ENCODE measurements at regions not wholly inside any gene's neighbourhood (a gene's known extent, or its start where the extent isn't known, plus 50 kb on each side); places are given as distances from the start of the nearest gene placed in this dataset.
"Not testable (repeated sequence)": the region's sequence is repeated elsewhere in the genome, so short reads cannot be mapped to it uniquely, and the experiment has no call there.

DNA sequence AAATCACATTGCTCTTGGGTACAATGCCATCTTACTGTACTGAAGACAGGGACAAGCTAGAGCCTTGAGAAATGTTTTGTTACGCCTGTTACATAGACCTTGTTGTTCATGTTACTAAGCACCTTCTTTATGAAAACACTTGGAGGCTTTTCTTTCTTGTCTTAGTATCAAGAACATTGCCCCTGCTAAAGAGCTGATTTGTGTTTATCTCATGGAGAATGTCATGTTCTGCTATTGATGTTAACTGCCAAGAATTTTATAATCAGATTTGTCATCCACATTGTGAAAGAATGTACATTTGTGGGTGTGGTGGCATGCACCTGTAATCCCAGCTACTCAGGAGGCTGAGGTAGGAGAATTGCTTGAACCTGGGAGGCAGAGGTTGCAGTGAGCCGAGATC, 431.3 kb upstream of the MDFIC2 start:
- no peak for DNase-seq (ENCODE audit: low read depth in 1 of 2, low spot score in 1 of 2)

DNA sequence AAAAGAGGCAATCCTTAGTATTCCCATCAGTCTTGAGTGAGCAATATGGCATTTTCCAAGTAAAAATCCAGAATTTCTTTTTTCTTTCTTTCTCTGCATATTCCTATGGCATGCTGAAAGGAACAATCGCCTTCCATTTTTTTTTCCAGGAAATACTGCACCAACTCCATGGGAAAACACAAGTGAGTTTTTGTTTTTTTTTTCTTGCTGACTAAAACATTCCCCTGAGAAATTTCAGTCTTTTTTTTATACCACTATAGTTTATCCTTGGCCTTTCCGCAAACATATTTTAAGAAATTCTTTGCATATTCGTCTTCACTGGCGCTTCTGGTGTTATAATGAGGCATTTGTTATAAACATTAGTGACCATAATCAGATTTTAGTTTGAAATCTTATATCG, 429.6 kb upstream of the MDFIC2 start:
- DNase-seq (ENCODE audit: low read depth in 1 of 2, low spot score in 1 of 2), result no peak

DNA sequence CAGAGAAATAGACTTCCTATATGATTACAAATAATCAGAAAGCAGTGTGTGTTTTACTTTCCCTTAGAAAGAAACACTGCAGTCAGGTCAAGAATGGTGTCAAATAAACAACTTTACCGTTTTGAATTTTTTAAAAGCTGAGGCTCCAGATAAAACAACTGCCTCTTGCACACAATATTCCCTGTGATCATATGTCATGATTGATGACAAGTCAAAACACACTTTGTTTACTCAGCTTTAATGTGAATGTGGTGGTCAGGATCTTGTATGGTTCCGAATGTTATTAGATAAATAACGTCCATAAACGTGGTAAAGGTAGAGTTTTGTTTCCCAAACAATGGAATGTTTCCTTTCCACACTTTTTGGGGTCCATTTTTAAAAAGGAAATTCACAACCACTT, 428.4 kb upstream of the MDFIC2 start:
- no peak for DNase-seq (ENCODE audit: low read depth in 1 of 2, low spot score in 1 of 2)

DNA sequence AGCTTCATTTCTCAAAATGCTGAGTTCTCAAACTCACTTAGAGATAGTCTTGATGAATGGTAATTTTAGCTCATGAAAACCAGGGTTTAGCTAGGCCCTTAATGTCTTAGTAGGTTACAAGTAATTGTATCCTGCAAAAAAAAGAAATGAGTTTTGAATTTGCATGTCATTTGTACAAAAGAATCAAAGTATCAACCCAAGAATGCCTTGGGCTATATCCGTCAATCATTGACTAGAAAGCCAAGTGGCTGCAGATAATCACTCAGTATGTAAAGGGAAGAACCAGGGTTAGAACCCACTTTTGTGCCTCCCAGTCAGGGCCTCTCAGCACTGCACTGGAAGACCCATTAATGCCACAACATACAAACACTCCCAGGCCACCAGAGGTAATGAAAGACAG, 427.6 kb upstream of the MDFIC2 start:
- no peak for DNase-seq (ENCODE audit: low read depth in 1 of 2, low spot score in 1 of 2)

DNA sequence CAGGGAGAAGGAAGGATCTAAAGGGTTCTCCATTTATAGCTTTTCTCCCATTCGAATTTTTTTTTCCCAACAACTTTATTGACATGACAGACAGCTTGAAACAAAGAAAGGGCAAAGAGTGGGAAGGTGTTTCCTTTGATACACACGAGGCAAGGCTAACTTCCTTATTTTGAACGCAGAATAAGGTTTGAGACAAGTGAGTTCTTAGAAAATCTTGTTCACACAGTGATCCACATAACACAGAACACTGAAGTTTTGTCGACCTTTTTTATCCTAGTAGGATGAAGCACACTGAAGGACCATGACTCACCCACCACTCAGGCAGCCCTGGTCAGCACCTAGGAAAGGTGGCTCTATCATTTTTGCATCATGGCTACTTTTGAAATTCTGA, 425.8 kb upstream of the MDFIC2 start:
- no peak for DNase-seq (ENCODE audit: low read depth in 1 of 2, low spot score in 1 of 2)

DNA sequence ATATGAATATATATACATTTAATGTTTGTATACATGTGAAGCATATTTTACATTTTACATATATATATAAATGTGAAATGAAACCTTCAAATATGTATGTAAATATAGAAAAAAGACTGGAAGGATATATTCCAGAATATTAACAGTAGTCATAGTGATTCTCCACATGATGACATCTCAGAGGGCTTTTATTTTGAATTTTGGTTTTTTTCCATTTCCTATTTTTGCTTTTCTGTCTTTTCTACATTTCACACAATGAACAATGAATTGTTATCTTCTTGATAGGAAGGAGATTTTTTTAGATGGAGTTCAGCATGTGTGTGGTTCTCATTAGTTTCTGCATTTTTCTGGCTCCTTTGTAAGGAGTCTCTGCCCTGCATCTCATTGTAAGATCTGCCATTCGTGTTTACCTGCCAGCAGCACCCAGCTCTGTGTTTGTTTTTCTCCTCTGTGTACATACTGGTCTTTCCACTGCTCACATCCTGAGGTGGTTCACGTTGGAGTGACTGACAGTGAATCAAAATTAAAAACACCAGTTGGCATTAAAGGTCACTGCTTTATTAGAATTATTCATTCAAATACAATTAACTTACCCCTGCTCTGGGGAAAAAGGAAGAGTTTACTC, 425.3 kb upstream of the MDFIC2 start:
- no peak for DNase-seq (ENCODE audit: low read depth in 1 of 2, low spot score in 1 of 2)

DNA sequence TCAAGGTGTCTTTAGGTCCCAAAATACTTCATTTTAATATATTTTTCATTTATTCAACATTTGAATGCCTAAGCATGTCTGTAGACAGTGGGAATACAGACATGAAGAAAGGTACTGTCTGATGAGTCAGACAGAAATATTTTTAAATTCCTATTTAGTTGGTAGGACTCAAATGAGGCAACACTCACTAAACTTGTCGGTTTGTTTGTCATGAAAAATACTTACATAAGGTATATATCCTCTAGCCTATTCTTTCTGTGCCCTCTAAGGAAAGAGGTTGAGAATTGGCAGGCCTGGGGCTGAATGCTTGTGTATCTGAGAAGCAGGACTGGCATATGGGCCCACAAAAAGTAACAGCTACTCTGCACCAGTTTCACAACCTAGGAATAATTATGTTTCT, 423.6 kb upstream of the MDFIC2 start:
- DNase-seq (ENCODE audit: low read depth in 1 of 2, low spot score in 1 of 2), result no peak

DNA sequence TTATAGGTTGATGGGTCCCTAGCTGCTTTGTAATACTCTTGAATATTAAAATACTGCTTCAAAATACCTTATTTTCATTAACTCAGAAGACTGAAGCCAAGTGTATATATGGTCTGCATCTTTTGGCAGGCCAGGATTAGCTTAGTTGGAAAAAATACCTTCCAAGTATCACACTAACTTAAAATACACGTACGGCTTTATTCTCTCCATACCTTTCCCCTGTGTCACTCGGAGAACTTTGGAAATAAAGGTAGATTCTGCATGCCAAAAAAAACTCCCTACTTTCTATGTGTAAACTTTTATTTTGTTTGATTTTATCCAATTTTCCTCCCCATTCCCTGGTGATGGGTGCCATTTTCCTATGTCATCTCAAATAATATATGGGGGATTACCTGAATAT, 422.3 kb upstream of the MDFIC2 start:
- DNase-seq (ENCODE audit: low read depth in 1 of 2, low spot score in 1 of 2), result no peak

DNA sequence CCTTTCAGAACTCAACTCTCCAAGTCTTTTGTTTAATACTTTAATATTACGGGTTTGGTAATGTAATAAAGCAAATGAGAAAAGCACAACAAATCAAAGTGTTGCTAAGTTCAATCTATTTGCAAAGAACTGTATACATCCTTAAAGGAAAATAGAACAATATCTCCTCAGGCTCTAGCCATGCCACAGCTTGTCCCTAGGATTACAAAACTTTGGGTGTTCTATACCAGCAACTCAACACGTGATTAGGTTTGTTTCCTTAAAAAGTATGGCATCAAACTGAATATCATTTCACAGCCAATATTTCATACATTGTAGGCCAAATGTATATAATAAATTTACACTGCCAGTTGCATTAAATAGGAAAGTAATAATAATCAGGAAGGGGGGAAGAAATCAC, 418.6 kb upstream of the MDFIC2 start:
- no peak for DNase-seq (ENCODE audit: low read depth in 1 of 2, low spot score in 1 of 2)

DNA sequence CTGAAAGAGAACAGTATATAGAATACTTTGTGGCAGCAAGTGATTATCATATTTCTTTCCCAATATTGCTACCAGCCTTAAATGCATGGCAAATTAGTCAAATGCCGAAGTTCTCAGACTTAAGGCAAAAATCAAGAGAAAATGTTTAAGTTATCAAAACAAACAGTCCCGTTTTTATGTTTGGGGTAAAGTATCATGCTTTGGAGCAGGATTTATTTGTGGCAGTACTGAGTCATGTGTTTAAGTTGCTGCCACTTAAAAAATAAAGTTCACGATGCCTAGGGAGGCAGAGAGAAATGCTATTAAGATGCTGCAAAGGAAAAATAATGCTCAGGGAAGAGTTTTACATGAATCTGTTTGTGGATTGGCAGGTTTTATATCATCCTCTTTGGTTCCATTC, 417.4 kb upstream of the MDFIC2 start:
- no peak for DNase-seq (ENCODE audit: low read depth in 1 of 2, low spot score in 1 of 2)

DNA sequence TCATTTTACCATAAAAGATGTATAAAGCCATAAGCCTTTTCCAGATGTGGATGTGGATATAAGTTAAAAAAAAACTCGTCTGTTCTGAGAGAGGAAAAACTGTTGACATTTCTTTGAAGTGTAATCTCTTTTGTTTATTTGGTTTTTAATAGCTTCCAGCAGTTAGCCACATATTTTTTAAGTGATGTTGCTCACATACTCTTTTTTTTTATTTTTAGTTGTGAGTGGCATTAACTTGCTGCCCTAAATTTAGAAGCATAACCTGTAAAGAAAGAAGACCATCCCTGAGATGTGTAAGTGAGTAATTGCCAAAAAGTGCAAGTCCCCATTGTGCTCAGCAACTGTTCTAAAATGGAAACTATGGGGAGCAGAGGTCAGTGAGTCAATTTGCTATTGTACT, 415.9 kb upstream of the MDFIC2 start:
- DNase-seq (ENCODE audit: low read depth in 1 of 2, low spot score in 1 of 2), result no peak

DNA sequence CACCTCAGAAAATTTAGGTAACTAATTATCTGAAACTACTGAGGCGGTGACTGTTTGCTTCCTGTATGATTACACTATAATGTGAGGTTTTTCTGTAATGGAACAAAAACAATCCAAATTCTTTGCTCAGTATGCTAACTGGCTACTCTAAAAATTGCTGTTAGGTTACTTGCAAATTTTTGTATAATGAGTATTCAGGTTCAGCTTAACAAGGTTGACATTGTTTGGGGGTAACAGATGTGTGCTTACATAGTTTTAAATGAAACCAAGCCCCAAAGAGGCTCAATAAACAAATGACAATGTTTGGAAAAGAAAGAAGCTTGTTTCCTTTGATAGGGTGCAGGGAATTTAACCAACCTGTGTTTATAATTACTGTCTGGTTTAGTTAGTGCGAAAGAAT, 414.5 kb upstream of the MDFIC2 start:
- no peak for DNase-seq (ENCODE audit: low read depth in 1 of 2, low spot score in 1 of 2)

DNA sequence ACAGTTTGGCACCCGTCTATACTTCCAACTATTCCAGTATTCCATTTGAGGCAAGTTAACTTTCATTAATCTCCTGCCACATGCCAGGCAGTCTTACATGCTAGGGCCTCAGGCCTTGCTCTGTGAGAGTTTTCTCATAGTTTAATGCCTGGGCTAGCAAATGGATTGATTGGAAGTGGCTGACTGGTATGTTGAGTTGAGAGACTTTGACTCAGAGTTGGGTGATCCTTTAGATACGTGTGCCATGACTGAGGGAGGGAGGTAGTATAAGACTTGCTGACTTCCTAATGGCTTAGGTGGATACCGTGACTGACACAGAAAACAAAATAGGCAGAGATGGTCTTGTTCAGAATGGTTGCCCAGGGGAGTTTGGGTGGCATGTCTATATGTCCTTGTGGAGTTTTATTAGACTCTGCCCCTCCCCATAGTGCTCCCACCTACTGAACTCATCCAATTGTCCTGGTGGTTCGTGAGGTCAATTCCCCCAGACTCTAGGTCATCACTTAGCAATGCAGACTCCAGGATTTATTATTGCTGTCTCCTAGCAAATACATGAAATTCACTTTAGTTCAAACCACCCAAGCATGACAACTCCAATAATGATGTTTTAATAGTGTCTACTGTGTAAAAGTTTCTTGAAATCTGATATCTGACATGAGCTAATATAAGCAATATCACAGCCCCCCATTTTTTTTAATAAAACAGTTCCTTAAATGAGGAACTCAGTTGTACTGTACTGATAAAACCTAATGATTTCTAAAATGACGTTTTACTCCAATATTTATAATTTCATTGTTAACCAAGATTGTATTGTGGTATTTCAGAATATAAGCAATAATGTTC, 413.9 kb upstream of the MDFIC2 start:
- no peak for DNase-seq (ENCODE audit: low read depth in 1 of 2, low spot score in 1 of 2)

DNA sequence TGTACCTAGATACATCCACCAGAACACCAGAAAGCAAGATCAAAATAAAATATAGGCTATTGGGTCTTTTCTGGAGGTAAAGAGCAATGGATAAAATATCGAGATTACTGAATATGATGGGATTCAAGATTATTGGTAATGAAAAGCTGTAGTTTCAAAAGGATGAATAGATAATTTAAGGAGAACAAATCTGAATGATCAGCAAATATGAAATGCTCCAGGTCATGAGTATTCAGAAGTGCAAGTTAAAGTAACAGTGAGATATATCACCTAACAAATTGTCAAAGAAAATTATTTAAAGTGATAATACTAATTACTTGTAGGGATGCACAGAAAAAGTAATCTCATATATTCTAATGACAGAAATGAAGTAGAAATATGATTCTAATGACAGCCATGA, 409.6 kb upstream of the MDFIC2 start:
- DNase-seq (ENCODE audit: low read depth in 1 of 2, low spot score in 1 of 2), result no peak

DNA sequence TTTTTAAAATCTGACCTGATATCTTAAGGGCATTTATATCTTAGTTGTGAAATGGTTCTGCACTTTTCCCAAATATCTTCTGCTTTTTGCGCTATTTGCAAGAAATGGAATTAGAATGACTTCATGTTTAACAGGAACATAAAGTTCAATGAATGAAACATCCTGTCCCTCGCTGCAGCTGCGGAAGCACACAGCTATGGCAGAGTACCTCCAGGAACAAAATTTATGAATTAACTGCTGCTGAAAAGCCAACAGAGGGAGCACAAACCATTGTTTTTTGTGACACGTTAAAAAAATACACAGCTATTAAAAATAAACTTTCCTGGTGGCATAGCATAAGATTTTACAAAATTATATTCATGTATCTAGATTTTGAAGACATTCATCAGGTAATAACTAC, 404.4 kb upstream of the MDFIC2 start:
- no peak for DNase-seq (ENCODE audit: low read depth in 1 of 2, low spot score in 1 of 2)

DNA sequence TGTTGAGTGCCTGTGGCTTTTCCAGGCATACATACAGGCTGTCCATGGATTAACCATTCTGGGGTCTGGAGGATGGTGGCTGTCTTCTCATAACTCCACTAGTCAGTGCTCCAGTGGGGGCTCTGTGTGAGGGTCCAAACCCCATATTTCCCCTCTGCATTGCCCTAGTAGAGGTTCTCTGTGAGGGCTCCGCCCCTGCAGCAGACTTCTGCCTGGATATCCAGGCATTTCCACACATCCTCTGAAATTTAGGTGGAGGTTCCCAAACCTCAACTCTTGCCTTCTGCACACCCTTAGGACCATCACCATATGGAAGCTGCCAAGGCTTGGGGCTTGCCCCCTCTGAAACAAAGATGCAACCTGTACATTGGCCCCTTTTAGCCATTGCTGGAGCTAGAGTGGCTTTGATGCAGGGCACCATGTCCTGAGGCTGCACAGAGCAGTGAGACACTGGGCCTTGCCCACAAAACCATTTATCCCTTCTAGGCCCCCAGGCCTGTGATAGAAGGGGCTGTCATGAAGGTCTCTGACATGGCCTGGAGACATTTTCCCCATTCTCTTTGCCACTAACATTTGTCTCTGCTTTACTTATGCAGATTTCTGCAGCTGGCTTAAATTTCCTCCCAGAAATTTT, 400.1 kb upstream of the MDFIC2 start:
- no peak for DNase-seq (ENCODE audit: low read depth in 1 of 2, low spot score in 1 of 2)

DNA sequence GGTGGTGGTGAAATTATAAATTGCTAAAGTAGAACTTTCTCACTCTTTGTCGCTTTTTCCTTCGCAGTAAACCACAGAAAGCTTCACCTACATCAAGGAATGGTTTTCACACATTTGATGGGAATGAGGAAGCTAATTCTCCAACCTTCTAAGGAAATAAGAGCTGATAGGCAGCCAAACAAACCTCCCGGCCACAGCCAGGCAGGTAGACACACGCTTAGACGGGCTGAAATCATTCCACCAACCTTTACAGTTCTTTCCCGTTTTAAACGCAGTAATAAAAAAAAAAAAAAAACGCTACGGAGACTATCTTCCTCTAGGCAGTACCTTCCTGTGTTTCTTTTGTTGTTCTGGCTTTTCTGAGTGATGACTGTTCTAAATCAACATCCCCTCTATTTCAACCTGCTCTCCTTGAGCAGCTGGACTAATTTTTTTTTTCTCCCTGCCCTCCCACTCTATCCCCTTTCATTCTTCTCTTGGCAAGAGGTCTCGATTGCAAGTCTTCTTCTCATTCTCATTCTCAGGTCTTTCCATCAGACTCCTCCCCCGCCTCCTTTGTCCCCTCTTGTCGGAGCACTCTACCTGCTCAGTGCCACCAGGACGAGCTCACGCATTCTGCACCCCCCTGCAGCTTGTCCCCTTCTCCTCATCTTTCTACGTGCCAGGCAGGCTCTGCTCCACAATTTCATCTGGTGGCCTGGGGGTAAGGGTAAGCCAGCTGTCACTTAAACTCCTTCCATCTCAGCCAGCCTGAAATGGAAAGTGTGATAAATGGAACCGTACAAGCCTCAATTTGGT, 391.1 kb upstream of the MDFIC2 start:
- no peak for DNase-seq (ENCODE audit: low read depth in 1 of 2, low spot score in 1 of 2)

DNA sequence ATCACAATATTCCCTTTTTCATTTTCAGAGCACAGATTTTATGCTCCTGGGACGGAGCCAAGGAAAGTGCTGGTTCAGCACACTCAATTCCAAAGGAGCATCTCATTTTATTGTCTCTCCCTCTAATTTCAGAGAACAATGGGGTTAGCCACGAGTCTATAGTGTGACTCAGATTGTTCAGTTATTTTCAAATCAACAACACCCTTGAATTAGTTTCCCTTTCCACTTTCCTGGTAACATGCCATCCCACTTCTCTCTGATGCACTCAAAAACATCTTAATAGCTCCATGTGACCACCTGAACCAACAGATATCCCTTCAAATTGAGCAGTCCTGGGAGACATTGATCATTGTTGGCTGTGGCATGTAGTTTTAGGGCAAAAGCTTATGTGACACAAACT, 389.7 kb upstream of the MDFIC2 start:
- no peak for DNase-seq (ENCODE audit: low read depth in 1 of 2, low spot score in 1 of 2)

DNA sequence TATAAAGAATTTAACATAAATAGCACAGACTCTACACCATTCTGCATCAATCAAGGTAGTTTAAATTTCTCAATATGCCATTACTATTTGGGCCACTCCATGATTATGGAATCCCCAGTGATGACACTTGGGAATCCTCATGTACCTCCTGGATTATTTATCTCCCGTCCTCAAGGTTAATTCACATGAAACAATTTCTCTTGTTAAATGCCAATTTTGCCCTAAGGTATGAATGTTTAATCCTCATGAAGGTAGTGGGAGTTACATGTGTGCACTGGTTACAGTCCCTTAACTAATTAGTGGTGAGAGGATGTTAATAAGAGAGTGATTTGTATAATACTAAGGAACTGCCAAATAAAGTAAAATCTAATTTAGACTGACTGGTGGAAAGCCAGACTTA, 372.3 kb upstream of the MDFIC2 start:
- DNase-seq (ENCODE audit: low read depth in 1 of 2, low spot score in 1 of 2), result no peak

DNA sequence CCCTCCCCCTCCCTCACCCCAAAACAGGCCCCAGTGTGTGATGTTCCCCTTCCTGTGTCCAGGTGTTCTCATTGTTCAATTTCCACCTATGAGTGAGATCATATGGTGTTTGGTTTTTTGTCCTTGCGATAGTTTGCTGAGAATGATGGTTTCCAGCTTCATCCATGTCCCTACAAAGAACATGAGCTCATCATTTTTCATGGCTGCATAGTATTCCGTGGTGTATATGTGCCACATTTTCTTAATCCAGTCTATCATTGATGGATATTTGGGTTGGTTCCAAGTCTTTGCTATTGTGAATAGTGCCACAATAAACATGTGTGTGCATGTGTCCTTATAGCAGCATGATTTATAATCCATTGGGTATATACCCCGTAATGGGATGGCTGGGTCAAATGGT, 363.4 kb upstream of the MDFIC2 start:
- not testable (repeated sequence) for DNase-seq (ENCODE audit: low read depth in 1 of 2, low spot score in 1 of 2)

DNA sequence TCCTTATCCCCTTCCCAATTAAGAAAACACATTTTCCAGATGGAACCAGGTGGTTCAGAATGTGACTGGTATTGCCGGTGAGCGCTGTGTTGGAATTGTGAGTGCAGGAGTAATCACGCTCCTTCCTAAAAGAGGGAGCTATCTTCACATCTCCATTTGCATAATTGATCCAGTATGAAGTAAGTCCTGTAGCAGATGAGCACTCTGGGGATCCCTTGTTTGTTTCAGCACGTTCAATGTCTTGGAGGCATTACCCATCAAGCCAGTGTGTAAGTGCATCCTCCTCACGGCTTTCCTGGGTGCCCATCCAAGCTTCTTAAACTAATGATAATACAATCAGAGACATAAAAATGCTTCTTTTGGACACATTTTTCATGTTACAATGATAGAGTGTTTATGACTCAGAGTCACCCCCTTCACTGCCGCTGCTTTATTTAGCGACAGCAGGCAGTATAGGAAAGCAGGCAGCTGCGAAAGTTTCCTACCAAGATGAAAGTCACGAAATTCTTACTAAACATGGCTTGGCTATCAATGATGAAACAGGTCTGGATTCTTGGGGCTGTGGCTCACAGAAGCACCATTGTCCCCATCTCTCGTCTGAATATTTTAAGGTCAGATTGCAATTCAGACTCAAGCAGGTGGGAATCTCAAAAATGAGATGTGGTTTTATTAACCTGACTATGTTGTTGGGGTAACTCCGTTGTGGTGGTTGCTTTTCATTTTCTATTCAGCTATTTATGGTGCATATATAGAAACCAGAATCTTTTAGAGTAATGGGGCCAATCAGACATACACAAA, 346.3 kb upstream of the MDFIC2 start:
- no peak for DNase-seq (ENCODE audit: low read depth in 1 of 2, low spot score in 1 of 2)

Data from stimulated activated CD4-positive, alpha-beta T cell treated with anti-CD3 and anti-CD28 coated beads, Interleukin-15, amount 100 ng/mL, for 1 hour (primary cell).